Upper lobe of left lung (tissue), 4 donors: ENCODE measurements at regions not wholly inside any gene's neighbourhood (a gene's known extent, or its start where the extent isn't known, plus 50 kb on each side); places are given as distances from the start of the nearest gene placed in this dataset.
"Not testable (repeated sequence)": the region's sequence is repeated elsewhere in the genome, so short reads cannot be mapped to it uniquely, and the experiment has no call there.

Experiments
- POLR2A ChIP-seq, 4 donors: fragments of 450-650 bp; IDR thresholded peaks; one replicate each; pipeline ENCODE4 v1.5.1; 2016 to 2017; ENCODE audit warnings: antibody characterized with exemption in 4 of 4, mild to moderate bottlenecking in 2 of 4
- POLR2AphosphoS5 ChIP-seq, 2 donors: sonication (generic); formaldehyde crosslinking; IDR thresholded peaks; one replicate each; pipeline ENCODE4 v1.5.1; 2017; ENCODE audit warnings: antibody characterized with exemption in 2 of 2
- TF ChIP-seq, protein P1 (sequence below), 6 experiments: fragments of 450-650 bp in 4 of 6; fragments of 200-600 bp in 2 of 6; sonication (generic) in 2 of 6; IDR thresholded peaks; one replicate each; pipeline ENCODE4 v1.5.1; 2016 to 2019; ENCODE audit warnings: antibody characterized with exemption in 6 of 6

DNA sequence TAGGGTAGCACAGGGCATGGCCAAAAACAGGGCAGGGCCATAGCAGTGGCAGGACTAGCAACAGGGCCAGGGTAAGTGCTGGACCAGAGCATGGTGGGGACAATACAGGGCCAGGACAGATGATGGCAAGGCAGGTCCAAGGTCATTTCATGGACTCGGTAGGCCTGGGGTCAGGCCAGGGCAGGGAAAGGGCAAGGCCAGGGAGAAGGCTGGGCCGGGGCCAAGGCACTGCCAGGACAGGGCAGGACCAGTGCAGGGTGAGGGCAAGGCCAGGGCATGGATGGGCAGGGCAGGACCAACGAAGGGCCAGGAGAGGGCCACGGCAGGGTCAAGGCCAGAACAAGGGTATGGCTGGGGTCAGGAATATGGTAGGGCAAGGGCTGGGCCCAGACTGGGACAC is 407.6 kb downstream of the ZNF33B start:
- not testable (repeated sequence) for TF ChIP-seq POLR2A, POLR2AphosphoS5 (IDR thresholded peaks at IDR 0.05)
- TF ChIP-seq, protein P1, sequence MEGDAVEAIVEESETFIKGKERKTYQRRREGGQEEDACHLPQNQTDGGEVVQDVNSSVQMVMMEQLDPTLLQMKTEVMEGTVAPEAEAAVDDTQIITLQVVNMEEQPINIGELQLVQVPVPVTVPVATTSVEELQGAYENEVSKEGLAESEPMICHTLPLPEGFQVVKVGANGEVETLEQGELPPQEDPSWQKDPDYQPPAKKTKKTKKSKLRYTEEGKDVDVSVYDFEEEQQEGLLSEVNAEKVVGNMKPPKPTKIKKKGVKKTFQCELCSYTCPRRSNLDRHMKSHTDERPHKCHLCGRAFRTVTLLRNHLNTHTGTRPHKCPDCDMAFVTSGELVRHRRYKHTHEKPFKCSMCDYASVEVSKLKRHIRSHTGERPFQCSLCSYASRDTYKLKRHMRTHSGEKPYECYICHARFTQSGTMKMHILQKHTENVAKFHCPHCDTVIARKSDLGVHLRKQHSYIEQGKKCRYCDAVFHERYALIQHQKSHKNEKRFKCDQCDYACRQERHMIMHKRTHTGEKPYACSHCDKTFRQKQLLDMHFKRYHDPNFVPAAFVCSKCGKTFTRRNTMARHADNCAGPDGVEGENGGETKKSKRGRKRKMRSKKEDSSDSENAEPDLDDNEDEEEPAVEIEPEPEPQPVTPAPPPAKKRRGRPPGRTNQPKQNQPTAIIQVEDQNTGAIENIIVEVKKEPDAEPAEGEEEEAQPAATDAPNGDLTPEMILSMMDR (IDR thresholded peaks at IDR 0.05) = not testable (repeated sequence)
